Astrocyte of the cerebellum (primary cell): ENCODE measurements at regions not wholly inside any gene's neighbourhood (a gene's known extent, or its start where the extent isn't known, plus 50 kb on each side); places are given as distances from the start of the nearest gene placed in this dataset.

Experiments
- DNase-seq: peaks from one replicate; pipeline ENCODE4 v3.0.0-alpha.2; 2011; ENCODE audit warnings: low read depth
- H3K4me3 ChIP-seq: 2 replicates; pipeline ENCODE4 v1.5.1; 2011; ENCODE audit warnings: mild to moderate bottlenecking, low read depth, low read length, moderate library complexity
- CTCF ChIP-seq: IDR thresholded peaks from 2 replicates; pipeline ENCODE4 v1.5.1; 2012; ENCODE audit warnings: low read length, low read depth, moderate library complexity, mild to moderate bottlenecking; ENCODE audit errors: missing control alignments
- in situ Hi-C: cut with HindIII; loops from 2 replicates; pipeline ENCODE4 v1.10.0; 2017; ENCODE audit warnings: low sequenced_read_pairs

- no peak overlapping the region for H3K4me3 ChIP-seq
- in situ Hi-C loops, result no loop called here
- no peak for DNase-seq
- no peak for TF ChIP-seq CTCF
These were observed 155.5 kb downstream of the GJA1 start for GRCh38 chr6:121590916-121591315.

DNA sequence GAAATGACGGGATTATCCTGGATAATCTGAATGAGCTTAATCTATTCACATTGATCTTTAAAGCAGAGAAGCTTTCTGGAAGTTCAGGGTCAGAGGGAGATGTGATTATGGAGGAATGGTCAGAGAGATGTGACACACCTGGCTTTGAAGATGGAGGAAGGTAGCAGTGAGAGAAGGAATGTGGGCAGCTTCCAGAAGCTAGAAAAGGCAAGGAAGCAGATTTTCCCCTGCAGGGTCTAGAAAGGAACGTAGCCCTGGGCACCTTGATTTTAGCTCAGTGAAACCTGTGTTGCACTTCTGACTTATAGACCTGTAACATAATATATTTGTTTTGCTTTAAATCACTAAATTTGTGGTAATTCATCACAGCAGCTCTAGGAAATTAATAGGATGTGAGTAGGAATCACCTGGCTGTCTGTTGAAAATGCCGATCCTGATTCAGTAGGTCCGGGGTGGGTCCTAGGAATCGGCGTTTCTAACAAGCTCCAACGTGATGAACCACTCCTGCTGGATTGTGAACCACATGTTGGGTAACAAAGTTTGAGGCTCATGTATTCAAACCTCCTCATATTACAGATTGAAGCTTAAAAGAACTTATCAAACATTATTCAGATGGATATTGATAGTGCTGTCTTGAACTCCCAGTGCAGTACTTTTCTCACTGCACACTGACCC lies 157.0 kb downstream of the GJA1 start:
- in situ Hi-C loops, result no loop called here

DNA sequence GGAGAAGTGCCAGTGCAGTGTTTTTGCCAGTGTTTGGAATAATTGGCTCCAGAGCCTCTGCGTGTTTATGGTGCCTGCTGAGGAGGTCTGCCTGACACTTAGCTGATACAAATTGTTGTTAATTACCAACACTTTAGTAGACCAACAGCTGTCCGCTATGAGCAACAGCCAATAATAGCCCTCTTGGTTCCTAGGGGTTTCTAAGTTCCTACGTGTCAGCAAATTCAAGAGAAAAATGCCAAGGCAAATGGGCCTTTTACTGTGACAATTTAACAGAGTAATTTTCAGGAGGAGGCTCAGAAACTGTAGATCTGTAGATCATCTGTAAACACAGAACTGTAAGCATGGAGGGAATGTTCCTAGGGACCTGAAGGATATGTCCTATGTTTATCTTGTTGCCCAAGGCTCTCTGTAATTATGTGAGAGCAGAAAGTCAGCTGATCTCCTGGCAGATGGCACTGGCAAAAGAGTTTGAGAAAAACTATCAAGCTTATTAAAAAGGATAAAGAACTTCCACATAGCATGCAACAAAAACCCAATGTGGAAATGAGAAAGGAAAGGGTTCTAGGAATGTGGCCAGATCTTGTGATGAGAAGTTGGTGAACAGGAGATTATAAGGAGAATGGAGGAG lies 157.7 kb downstream of the GJA1 start:
- in situ Hi-C loops, result no loop called here
- no peak for TF ChIP-seq CTCF
- H3K4me3 ChIP-seq, result no peak overlapping the region
- DNase-seq, result no peak

More for the DNA sequence above, 157.0 kb downstream of the GJA1 start:
- TF ChIP-seq CTCF, result no peak
- DNase-seq, result no peak
- H3K4me3 ChIP-seq, result no peak overlapping the region

DNA sequence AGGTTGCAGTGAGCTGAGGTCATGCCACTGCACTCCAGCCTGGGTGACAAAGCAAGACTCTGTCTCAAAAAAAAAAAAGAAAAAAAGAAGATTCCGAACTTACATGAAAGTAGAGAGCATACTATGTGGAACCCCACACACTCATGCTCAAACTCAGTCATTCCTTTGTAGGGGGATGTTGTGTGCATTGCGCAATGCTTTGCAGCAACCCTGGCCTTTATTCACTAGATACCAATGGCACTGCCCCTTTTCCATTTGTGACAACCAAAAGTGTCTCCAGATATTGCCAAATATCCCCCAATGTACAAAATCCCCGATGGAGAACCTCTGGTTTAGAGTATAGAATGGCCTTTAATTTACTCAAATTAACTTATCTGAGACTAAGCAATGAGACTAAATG lies 158.6 kb downstream of the GJA1 start:
- in situ Hi-C loops, result no loop called here
- no peak for DNase-seq
- no peak for TF ChIP-seq CTCF

DNA sequence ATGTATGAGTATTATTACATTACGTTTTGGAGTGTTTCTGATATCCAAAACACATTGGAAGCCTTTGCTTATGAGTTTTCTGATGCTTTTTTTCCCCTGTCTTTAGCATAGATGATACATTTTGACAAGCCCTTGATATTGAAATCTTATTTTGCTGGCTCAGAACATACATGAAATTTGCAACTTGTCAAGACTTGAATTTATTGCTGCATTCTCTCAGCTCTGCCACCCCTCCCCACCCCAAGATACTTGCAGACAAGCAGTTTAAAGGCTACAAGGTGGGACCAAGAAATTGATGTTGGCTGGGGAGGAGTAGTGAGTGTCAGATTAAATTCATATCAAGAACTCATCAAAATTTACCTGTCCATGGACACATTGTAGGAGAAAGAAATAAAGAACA lies 160.2 kb downstream of the GJA1 start:
- no peak for DNase-seq
- no peak overlapping the region for H3K4me3 ChIP-seq
- in situ Hi-C loops, result no loop called here
- no peak for TF ChIP-seq CTCF

More for the DNA sequence above, 158.6 kb downstream of the GJA1 start:
- no peak overlapping the region for H3K4me3 ChIP-seq

GRCh38 chr6:121596441-121596840 lies 161.0 kb downstream of the GJA1 start:
- peak; percentile 4 for DNase-seq
- H3K4me3 ChIP-seq, result no peak overlapping the region
- in situ Hi-C loops, result no loop called here
- no peak for TF ChIP-seq CTCF
